NT2/D1 (cell line): ENCODE measurements at regions not wholly inside any gene's neighbourhood (a gene's known extent, or its start where the extent isn't known, plus 50 kb on each side); places are given as distances from the start of the nearest gene placed in this dataset.

Experiments used
- YY1 ChIP-seq: IDR thresholded peaks from 2 replicates; pipeline ENCODE4 v1.6.1; 2011; ENCODE audit not compliant: insufficient read length, insufficient read depth
- ZNF274 ChIP-seq: IDR thresholded peaks from 2 replicates; pipeline ENCODE4 v1.6.1; 2011; ENCODE audit warnings: mild to moderate bottlenecking, low read depth, low read length

- TF ChIP-seq YY1 (no peak), ZNF274 (no peak)
Observed at GRCh38 chrY:12357655-12358054, 343.4 kb upstream of the USP9Y start.
